K562 (cell line): ENCODE measurements at regions not wholly inside any gene's neighbourhood (a gene's known extent, or its start where the extent isn't known, plus 50 kb on each side); places are given as distances from the start of the nearest gene placed in this dataset.

Experiments
- ATF4 ChIP-seq: fragments of 450-650 bp; formaldehyde crosslinking; IDR thresholded peaks from 2 replicates; pipeline ENCODE4 v1.4.0; 2022; ENCODE audit warnings: mild to moderate bottlenecking, moderate library complexity
- BRD9 ChIP-seq: fragments of 450-650 bp; IDR thresholded peaks from 2 replicates; pipeline ENCODE4 v1.6.1; 2018; ENCODE audit warnings: low read depth; ENCODE audit not compliant: partially characterized antibody
- DPF2 ChIP-seq: fragments of 450-650 bp; IDR thresholded peaks from 2 replicates; pipeline ENCODE4 v1.6.1; 2016
- ELK1 ChIP-seq: sonication (generic); formaldehyde crosslinking; IDR thresholded peaks from 2 replicates; pipeline ENCODE4 v1.8.1; 2022; ENCODE audit warnings: missing genetic modification reagents
- EP400 ChIP-seq: fragments of 450-650 bp; IDR thresholded peaks from 2 replicates; pipeline ENCODE4 v1.6.1; 2017; ENCODE audit warnings: antibody characterized with exemption, mild to moderate bottlenecking, moderate library complexity
- HCFC1 ChIP-seq: IDR thresholded peaks from 2 replicates; pipeline ENCODE4 v1.6.1; 2012; ENCODE audit warnings: low read depth, low read length, improper control_type of control experiment
- MNT ChIP-seq, 2 experiments: fragments of 450-650 bp; conservative IDR thresholded peaks; 2 replicates each; pipeline ENCODE4 v1.6.1; 2017; ENCODE audit warnings: mild to moderate bottlenecking in 2 of 2, moderate library complexity in 2 of 2
- NR4A1 ChIP-seq, 2 experiments: fragments of 250-450 bp in 1 of 2; fragments of 450-650 bp in 1 of 2; sonication (Bioruptor Pico) in 1 of 2; IDR thresholded peaks; 2 replicates each; pipeline versions ENCODE4 v1.4.0 to v1.6.1; 2016 to 2020; ENCODE audit warnings: mild to moderate bottlenecking in 2 of 2, missing compliant biosample characterization in 1 of 2, missing genetic modification characterization in 1 of 2, moderate library complexity in 1 of 2
- POLR2B ChIP-seq: fragments of 450-650 bp; IDR thresholded peaks from 2 replicates; pipeline ENCODE4 v1.6.1; 2018; ENCODE audit warnings: low read depth; ENCODE audit not compliant: partially characterized antibody
- PRDM10 ChIP-seq: fragments of 450-650 bp; IDR thresholded peaks from 2 replicates; pipeline ENCODE4 v1.6.1; 2018; ENCODE audit not compliant: partially characterized antibody
- RBM22 ChIP-seq: fragments of 200-400 bp; formaldehyde crosslinking; IDR thresholded peaks from 2 replicates; pipeline ENCODE4 v1.6.1; 2018; ENCODE audit warnings: low read length, low read depth; ENCODE audit not compliant: poor library complexity, severe bottlenecking
- TFAP4 ChIP-seq: sonication (generic); formaldehyde crosslinking; IDR thresholded peaks from 2 replicates; pipeline ENCODE4 v1.8.0; 2022; ENCODE audit warnings: missing genetic modification reagents, mild to moderate bottlenecking, moderate library complexity, borderline replicate concordance
- TRIM25 ChIP-seq: fragments of 450-650 bp; IDR thresholded peaks from 2 replicates; pipeline ENCODE4 v1.7.0; 2016; ENCODE audit warnings: borderline replicate concordance
- ZKSCAN8 ChIP-seq: fragments of 200-800 bp; sonication (Bioruptor generic); IDR thresholded peaks from 2 replicates; pipeline ENCODE4 v1.6.1; 2016; ENCODE audit warnings: missing genetic modification characterization, missing compliant biosample characterization
- TF ChIP-seq, protein P1 (sequence below), 2 experiments: fragments of 200-800 bp in 1 of 2; sonication (Bioruptor generic) in 1 of 2; sonication (generic) in 1 of 2; formaldehyde crosslinking in 1 of 2; IDR thresholded peaks in 1 of 2; conservative IDR thresholded peaks in 1 of 2; 2 replicates each; pipeline versions ENCODE4 v1.5.0 to v1.6.1; 2016 to 2020; ENCODE audit warnings: missing compliant biosample characterization in 1 of 2, missing genetic modification characterization in 1 of 2, missing genetic modification reagents in 1 of 2

GRCh38 chr2:217108575-217109027 lies 248.7 kb upstream of the TNP1 start (continued):
- TF ChIP-seq PRDM10 (peak; percentile 66), RBM22 (no peak), POLR2B (peak; percentile 41), TRIM25 (no peak), ELK1 (CRISPR knock-in tag) (no peak), ZKSCAN8 (CRISPR knock-in tag) (no peak), HCFC1 (peak; percentile 37; the same call in 1 of the 2 replicates), DPF2 (peak; percentile 75), BRD9 (peak; percentile 39), ATF4 (CRISPR knock-in tag) (peak; percentile 98), EP400 (peak; percentile 77), TFAP4 (CRISPR knock-in tag) (peak; percentile 31; the same call in 1 of the 2 replicates), MNT (conservative IDR thresholded peaks at IDR 0.05) (peak in 1 of 2 experiments; percentile 25; a peak in 1 of 4 replicates), NR4A1 (CRISPR knock-in tag; IDR thresholded peaks at IDR 0.05) (no peak), NR4A1 (tag; IDR thresholded peaks at IDR 0.05) (peak; percentile 73)
- TF ChIP-seq, protein P1, sequence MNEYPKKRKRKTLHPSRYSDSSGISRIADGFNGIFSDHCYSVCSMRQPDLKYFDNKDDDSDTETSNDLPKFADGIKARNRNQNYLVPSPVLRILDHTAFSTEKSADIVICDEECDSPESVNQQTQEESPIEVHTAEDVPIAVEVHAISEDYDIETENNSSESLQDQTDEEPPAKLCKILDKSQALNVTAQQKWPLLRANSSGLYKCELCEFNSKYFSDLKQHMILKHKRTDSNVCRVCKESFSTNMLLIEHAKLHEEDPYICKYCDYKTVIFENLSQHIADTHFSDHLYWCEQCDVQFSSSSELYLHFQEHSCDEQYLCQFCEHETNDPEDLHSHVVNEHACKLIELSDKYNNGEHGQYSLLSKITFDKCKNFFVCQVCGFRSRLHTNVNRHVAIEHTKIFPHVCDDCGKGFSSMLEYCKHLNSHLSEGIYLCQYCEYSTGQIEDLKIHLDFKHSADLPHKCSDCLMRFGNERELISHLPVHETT (CRISPR knock-in tag; conservative IDR thresholded peaks at IDR 0.05 in 1 of 2, IDR thresholded peaks at IDR 0.05 in 1 of 2) = peak in 1 of 2 experiments; percentile 40; a peak in 1 of 4 replicates
